ENCODE measurements at regions not wholly inside any gene's neighbourhood (a gene's known extent, or its start where the extent isn't known, plus 50 kb on each side); places are given as distances from the start of the nearest gene placed in this dataset.

DNA sequence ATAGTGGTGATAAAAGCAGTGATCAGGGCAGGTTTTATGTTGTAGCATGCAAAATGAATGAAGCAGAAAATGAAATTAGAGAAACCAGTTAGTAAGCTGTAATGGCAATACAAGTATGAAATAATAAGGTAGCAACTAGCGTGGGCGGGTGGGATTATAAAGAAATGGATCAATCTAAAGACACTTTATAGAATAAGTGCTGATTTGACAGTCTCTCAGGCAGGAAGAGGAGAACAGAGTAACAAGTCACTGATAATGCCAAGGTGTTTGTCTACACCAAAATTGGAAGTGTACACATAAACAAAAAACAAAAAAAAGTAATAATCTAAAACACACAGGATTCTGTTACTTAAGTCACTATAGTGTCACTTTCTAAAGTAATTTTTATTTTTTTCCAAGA is 51.0 kb upstream of the PCBP1 start:
- no peaks in the 10 kb centered on the region for H3K27me3 ChIP-seq (ENCODE audit: control insufficient read depth, insufficient read depth, low read length)
- peaks cover 6% of the 10 kb centered on the region for H3K4me1 ChIP-seq (ENCODE audit: control insufficient read depth, insufficient read depth, low read length)
- no peaks in the 10 kb centered on the region for H3K36me3 ChIP-seq (ENCODE audit: control insufficient read depth, insufficient read depth, low read length)
- H3K27ac ChIP-seq (ENCODE audit: low read depth, low read length), result no peak overlapping the region
- H3K9ac ChIP-seq (ENCODE audit: low read length), result no peak overlapping the region
- no peak overlapping the region for H3K4me3 ChIP-seq (ENCODE audit: low read length)

DNA sequence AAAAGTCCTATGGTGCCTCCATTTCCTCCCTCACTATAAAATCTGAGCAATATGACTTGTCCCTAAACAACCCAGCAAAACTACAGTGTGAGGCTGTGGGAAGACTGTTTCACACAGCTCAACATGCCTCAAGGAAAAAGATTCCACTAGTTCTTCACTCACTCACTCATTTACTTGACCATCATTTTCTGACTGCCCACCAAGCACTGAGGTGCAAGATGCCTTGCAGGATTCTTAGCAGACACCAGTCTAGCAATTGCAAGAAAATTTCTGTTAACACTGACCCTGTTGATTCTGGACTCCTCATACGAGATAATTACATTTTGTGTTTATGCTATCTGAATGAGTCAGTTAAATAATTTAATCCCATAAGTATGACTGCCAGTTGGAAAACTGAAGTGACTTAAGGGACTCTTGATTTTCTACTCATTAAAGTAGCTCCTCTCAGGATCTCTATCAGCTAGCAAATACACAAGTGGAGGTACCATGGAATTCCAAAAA is 51.9 kb upstream of the PCBP1 start:
- no peak overlapping the region for H3K4me3 ChIP-seq (ENCODE audit: low read length)
- H3K27me3 ChIP-seq (ENCODE audit: control insufficient read depth, insufficient read depth, low read length), result no peaks in the 10 kb centered on the region
- H3K27ac ChIP-seq (ENCODE audit: low read depth, low read length), result no peak overlapping the region
- H3K36me3 ChIP-seq (ENCODE audit: control insufficient read depth, insufficient read depth, low read length), result no peaks in the 10 kb centered on the region
- peaks cover 6% of the 10 kb centered on the region for H3K4me1 ChIP-seq (ENCODE audit: control insufficient read depth, insufficient read depth, low read length)
- no peak overlapping the region for H3K9ac ChIP-seq (ENCODE audit: low read length)

DNA sequence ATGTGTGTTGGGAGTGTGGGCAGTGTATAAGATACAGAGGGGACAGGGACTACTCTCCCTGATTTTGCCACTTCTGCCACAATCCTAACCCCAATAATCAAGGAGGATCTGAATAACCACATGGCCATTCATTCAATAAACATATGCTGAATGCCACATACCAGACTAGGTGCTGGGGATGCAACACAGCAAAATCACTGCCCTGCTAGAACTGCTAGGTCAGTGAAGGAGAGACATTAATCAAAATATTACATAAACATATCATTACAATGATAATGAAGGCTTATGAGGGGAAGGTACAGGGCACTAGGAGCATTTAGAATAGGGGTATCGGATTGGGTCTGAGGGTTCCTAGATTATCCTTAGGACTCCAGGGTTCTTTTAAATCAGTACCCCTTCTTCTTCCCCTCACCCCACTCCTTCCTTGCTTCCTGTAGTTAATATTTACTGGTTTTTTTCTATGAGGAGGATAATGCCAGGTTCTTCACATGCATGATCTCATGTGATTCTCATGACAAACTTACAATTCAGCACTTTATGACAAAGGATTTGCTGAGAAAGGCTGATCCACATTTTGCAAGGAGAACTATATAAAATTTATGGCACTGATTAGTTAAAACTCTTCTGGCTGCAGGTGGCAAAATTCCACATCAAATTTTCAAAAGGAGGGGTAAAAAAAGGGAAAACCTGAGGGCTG is 56.4 kb upstream of the PCBP1 start:
- no peaks in the 10 kb centered on the region for H3K27me3 ChIP-seq (ENCODE audit: control insufficient read depth, insufficient read depth, low read length)
- H3K4me3 ChIP-seq (ENCODE audit: low read length), result no peak overlapping the region
- H3K36me3 ChIP-seq (ENCODE audit: control insufficient read depth, insufficient read depth, low read length), result no peaks in the 10 kb centered on the region
- H3K4me1 ChIP-seq (ENCODE audit: control insufficient read depth, insufficient read depth, low read length), result peaks cover 11% of the 10 kb centered on the region
- no peak overlapping the region for H3K9ac ChIP-seq (ENCODE audit: low read length)
- H3K27ac ChIP-seq (ENCODE audit: low read depth, low read length), result peak overlapping the region; percentile 54

DNA sequence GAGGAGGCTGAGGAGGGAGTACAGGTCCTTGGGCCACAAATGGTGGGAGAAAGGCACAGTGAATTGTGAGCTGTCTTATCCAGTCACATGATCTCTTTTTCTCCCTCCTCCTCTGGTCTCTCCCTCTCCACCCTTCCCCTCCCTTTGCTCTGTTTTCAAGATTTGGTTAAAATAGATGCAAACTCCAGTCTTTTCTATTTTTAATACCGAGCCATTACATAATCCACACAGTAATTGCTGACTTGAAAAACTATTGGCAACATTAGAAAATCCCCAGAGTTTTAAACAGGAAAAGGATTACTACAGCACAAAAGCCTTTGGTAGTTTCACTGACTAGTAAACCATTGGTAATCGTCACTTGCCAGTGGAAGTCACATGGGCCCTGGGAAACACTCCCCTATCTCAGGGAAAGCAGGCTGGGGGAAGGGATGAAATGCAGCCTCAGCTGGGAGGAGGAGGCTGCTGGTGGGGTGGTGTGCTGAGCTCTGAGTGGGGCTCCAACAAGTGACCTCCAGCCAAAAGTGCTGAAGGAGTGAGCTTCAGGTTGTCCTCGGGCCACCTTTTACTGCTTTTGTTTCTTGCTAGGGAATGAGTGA is 57.4 kb upstream of the PCBP1 start:
- Histone ChIP-seq H3K4me3 (ENCODE audit: low read length) (no peak overlapping the region), H3K4me1 (ENCODE audit: control insufficient read depth, insufficient read depth, low read length) (peaks cover 6% of the 10 kb centered on the region), H3K36me3 (ENCODE audit: control insufficient read depth, insufficient read depth, low read length) (no peaks in the 10 kb centered on the region), H3K27me3 (ENCODE audit: control insufficient read depth, insufficient read depth, low read length) (no peaks in the 10 kb centered on the region), H3K9ac (ENCODE audit: low read length) (no peak overlapping the region), H3K27ac (ENCODE audit: low read depth, low read length) (peak overlapping the region; percentile 54)

DNA sequence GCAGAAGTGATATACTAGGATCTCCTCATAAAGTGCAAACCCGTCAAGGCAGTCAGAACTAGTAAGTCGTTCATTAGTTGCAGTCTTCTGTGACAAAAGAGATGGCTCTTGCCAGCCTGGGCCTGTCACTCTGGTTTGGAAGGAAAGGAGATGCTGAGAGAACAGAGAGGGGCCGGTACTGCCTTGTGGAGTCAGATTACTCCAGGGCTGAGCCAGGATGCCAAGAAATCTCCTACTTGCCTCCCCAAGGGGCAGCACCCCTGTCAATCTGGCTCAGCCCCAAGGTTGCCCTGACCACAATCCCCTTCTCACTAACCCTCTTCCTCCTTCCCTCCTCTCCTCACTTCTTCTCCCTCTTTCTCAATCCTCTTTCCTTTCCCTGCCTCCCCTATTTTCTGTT is 62.9 kb upstream of the ASPRV1 start:
- no peak overlapping the region for H3K4me3 ChIP-seq (ENCODE audit: low read length)
- no peaks in the 10 kb centered on the region for H3K4me1 ChIP-seq (ENCODE audit: control insufficient read depth, insufficient read depth, low read length)
- H3K27me3 ChIP-seq (ENCODE audit: control insufficient read depth, insufficient read depth, low read length), result no peaks in the 10 kb centered on the region
- H3K27ac ChIP-seq (ENCODE audit: low read depth, low read length), result no peak overlapping the region
- no peaks in the 10 kb centered on the region for H3K36me3 ChIP-seq (ENCODE audit: control insufficient read depth, insufficient read depth, low read length)
- H3K9ac ChIP-seq (ENCODE audit: low read length), result no peak overlapping the region

DNA sequence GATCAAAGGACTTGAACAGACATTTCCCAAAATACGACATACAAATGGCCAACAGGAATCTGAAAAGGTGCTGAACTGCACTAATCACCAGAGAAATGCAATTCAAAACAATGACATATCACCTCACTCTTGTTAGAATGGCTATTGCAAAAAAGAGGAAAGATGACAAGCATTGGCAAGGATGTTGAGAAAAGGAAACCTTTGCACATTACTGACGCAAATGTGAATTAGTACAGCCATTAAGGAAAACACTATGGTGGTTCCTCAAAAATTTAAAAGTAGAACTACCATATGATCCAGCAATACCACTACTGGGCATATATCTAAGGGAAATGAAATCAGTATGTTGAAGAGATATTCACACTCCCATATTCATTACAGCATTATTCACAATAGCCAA is 57.7 kb upstream of the ASPRV1 start:
- Histone ChIP-seq H3K27me3 (ENCODE audit: control insufficient read depth, insufficient read depth, low read length) (no peaks in the 10 kb centered on the region), H3K4me3 (ENCODE audit: low read length) (no peak overlapping the region), H3K4me1 (ENCODE audit: control insufficient read depth, insufficient read depth, low read length) (no peaks in the 10 kb centered on the region), H3K36me3 (ENCODE audit: control insufficient read depth, insufficient read depth, low read length) (no peaks in the 10 kb centered on the region), H3K9ac (ENCODE audit: low read length) (no peak overlapping the region), H3K27ac (ENCODE audit: low read depth, low read length) (no peak overlapping the region)

DNA sequence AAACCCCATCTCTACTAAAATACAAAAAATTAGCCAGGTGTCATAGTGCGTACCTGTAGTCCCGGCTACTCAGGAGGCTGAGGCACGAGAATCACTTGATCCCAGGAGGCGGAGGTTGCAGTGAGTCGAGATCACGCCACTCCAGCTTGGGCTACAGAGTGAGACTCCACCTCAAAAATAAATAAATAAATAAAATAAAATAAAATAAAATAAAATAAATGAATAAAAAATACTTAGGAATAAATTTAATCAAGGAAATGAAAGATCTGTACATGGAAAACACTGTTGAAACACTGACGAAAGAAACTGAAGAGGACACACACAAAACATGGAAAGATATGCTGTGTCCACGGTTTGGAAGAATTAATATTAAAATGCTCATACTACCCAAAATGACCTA is 56.5 kb upstream of the ASPRV1 start:
- H3K9ac ChIP-seq (ENCODE audit: low read length), result no peak overlapping the region
- no peaks in the 10 kb centered on the region for H3K36me3 ChIP-seq (ENCODE audit: control insufficient read depth, insufficient read depth, low read length)
- no peak overlapping the region for H3K27ac ChIP-seq (ENCODE audit: low read depth, low read length)
- no peak overlapping the region for H3K4me3 ChIP-seq (ENCODE audit: low read length)
- H3K27me3 ChIP-seq (ENCODE audit: control insufficient read depth, insufficient read depth, low read length), result no peaks in the 10 kb centered on the region
- H3K4me1 ChIP-seq (ENCODE audit: control insufficient read depth, insufficient read depth, low read length), result no peaks in the 10 kb centered on the region

DNA sequence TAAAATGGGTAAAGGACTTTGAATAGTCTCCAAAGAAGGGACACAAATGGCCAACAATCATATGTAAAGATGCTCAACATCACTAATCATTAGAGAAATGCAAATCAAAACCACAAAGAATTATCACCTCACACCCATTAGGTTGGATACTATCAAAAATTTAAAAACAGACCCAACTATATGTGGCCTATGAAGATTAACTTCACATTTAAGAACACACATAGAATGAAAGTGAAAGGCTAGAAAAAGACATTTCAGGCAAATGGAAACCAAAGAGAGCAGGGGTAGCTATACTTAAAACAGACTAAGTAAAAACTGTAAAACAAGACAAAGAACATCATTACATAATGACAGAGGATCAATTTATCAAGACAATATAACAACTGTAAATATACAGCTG is 53.5 kb upstream of the ASPRV1 start:
- Histone ChIP-seq H3K27ac (ENCODE audit: low read depth, low read length) (no peak overlapping the region), H3K36me3 (ENCODE audit: control insufficient read depth, insufficient read depth, low read length) (no peaks in the 10 kb centered on the region), H3K4me3 (ENCODE audit: low read length) (no peak overlapping the region), H3K9ac (ENCODE audit: low read length) (no peak overlapping the region), H3K27me3 (ENCODE audit: control insufficient read depth, insufficient read depth, low read length) (no peaks in the 10 kb centered on the region), H3K4me1 (ENCODE audit: control insufficient read depth, insufficient read depth, low read length) (no peaks in the 10 kb centered on the region)

DNA sequence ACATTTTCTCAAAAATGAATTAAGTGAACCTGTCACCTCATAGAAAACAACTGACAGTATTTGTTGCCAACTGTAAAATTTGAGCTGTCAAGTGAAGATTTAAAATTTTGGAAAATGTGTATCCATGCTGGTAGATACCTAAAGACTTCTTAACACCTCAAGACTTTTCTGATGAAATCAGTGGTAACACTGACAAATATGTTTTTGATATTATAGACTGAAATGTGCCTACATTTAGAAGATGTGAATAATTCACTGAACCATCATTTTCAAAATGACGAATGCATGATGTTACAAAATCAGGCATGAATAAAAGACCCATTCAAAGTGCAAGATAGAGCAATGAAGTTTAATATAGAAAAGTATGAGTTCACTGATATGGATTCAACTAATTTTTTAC is 51.5 kb upstream of the ASPRV1 start:
- Histone ChIP-seq H3K4me1 (ENCODE audit: control insufficient read depth, insufficient read depth, low read length) (no peaks in the 10 kb centered on the region), H3K9ac (ENCODE audit: low read length) (no peak overlapping the region), H3K27ac (ENCODE audit: low read depth, low read length) (no peak overlapping the region), H3K36me3 (ENCODE audit: control insufficient read depth, insufficient read depth, low read length) (no peaks in the 10 kb centered on the region), H3K27me3 (ENCODE audit: control insufficient read depth, insufficient read depth, low read length) (no peaks in the 10 kb centered on the region), H3K4me3 (ENCODE audit: low read length) (no peak overlapping the region)

DNA sequence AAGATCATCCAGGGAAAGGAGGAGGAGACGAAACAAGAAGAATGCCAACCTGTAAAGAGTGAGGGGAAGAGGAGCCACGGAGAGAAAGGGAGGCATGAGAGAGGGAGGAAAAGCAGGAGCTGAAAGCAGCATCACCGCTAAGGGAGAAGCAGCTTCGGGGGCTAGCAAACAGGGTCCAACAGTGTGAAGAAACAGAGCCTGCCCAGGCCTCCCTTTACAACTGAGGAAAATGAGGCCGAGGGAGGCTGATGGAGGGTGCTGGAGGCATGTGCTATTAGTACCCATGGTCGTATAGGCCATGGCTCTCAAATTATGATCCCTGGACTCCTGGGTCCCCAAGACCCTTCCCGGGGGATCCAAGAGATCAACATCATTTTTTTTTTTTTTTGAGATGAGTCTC is 50.4 kb upstream of the ASPRV1 start:
- no peak overlapping the region for H3K27ac ChIP-seq (ENCODE audit: low read depth, low read length)
- H3K36me3 ChIP-seq (ENCODE audit: control insufficient read depth, insufficient read depth, low read length), result no peaks in the 10 kb centered on the region
- no peak overlapping the region for H3K4me3 ChIP-seq (ENCODE audit: low read length)
- no peaks in the 10 kb centered on the region for H3K27me3 ChIP-seq (ENCODE audit: control insufficient read depth, insufficient read depth, low read length)
- no peak overlapping the region for H3K9ac ChIP-seq (ENCODE audit: low read length)
- H3K4me1 ChIP-seq (ENCODE audit: control insufficient read depth, insufficient read depth, low read length), result no peaks in the 10 kb centered on the region

DNA sequence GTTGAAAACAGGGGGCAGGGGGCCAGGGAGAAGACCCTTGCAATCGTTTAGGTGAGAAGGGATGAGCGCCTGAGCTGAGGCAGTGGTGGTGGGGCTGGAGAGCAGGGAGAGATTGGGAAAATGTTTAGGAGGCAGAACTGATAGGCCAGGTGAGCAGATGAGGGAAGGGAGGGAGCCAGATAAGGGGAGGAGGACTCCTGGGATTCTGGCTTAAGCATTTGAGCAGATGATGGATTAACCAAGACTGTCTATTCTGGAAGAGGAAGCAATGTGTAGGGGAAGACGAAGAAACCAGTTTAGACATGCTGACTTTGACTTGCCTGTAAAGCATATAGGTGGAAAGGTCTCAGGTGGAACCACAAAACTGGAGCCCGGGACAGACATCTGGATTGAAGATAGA is 49.9 kb upstream of the ASPRV1 start:
- no peaks in the 10 kb centered on the region for H3K4me1 ChIP-seq (ENCODE audit: control insufficient read depth, insufficient read depth, low read length)
- H3K4me3 ChIP-seq (ENCODE audit: low read length), result no peak overlapping the region
- H3K9ac ChIP-seq (ENCODE audit: low read length), result no peak overlapping the region
- H3K27me3 ChIP-seq (ENCODE audit: control insufficient read depth, insufficient read depth, low read length), result no peaks in the 10 kb centered on the region
- H3K27ac ChIP-seq (ENCODE audit: low read depth, low read length), result no peak overlapping the region
- no peaks in the 10 kb centered on the region for H3K36me3 ChIP-seq (ENCODE audit: control insufficient read depth, insufficient read depth, low read length)

All from rectal smooth muscle tissue (tissue), 1 donor.